NOMO-1 treated with DMSO at 0.1 percent for 48 hours (cell line): ENCODE measurements at regions not wholly inside any gene's neighbourhood (a gene's known extent, or its start where the extent isn't known, plus 50 kb on each side); places are given as distances from the start of the nearest gene placed in this dataset.
"Not testable (repeated sequence)": the region's sequence is repeated elsewhere in the genome, so short reads cannot be mapped to it uniquely, and the experiment has no call there.

Experiments used
- DNase-seq: peaks from one replicate; lab custom pipeline; 2025; ENCODE audit not compliant: unreplicated experiment; lab: John Stamatoyannopoulos, UW

DNA sequence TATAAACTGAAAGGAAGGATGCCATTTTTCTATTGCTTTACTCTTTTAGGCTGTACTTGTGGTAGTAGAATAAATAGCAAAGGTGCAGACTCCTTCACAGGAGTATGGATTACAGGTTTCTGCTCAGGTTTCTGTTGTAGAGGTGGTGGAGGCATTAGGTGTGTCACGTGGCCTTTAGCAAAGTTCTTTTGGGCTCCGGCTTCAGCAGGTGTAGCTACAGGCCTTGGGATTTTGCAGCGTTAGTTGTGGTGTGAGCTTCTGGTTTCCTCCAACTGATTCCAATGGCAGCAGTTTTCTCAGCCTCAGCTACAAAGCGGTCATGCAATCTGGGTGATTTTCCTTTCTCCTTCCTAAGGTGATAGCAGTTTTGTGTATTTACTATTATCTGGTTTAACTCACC is 255.8 kb upstream of the GK2 start:
- no peak for DNase-seq

DNA sequence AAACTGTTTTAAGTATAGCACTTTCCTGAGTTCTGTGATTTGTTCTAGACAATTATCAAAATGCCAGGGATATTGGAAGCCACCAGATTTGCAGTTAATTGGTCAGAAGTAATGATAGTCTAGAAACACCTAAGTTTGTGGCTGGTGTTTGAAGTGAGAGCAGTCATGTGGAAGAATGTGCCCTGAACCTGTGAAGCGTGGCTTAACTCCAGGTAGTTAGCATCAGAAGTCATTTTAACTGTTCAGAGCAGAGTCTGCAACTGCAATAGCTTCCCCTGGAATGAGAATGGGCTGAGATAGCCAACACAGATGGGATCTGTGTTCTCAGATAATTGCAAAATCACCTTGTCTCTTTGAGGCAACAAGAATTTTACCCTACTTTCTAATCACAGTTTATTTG is 255.1 kb upstream of the GK2 start:
- DNase-seq, result no peak

- DNase-seq, result no peak
These were observed 254.6 kb upstream of the GK2 start for GRCh38 chr4:79662651-79663050.

- DNase-seq, result no peak
These were observed 253.2 kb upstream of the GK2 start for GRCh38 chr4:79661196-79661595.

DNA sequence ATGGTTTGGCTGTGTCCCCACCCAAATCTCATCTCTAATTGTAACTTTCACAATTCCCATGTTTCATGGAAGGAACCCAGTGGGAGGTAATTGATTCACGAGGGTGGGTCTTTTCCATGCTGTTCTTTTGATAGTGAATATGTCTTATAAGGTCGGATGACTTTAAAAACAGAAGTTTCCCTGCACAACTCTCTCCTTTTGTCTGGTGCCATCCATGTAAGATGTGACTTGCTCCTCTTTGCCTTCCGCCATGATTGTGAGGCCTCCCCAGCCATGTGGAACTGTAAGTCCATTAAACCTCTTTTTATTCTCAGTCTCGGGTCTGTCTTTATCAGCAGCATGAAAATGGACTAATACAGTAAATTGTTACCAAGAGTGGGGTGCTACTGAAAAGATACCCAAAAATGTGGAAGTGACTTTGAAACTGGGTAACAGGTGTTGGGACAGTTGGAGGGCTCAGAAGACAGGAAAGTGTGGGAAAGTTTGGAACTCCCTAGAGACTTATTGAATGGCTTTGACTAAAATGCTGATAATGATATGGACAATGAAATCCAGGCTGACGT is 251.4 kb upstream of the GK2 start:
- DNase-seq, result not testable (repeated sequence)

- DNase-seq, result no peak
These were observed 249.4 kb upstream of the GK2 start for GRCh38 chr4:79657379-79657778.

GRCh38 chr4:79653871-79654270 is 245.8 kb upstream of the GK2 start:
- no peak for DNase-seq

GRCh38 chr4:79652738-79653137 is 244.7 kb upstream of the GK2 start:
- no peak for DNase-seq

GRCh38 chr4:79652232-79652631 is 244.2 kb upstream of the GK2 start:
- DNase-seq, result no peak

- no peak for DNase-seq
These were observed 243.4 kb upstream of the GK2 start for GRCh38 chr4:79651456-79651855.

- no peak for DNase-seq
These were observed 242.9 kb upstream of the GK2 start for GRCh38 chr4:79650794-79651431.

DNA sequence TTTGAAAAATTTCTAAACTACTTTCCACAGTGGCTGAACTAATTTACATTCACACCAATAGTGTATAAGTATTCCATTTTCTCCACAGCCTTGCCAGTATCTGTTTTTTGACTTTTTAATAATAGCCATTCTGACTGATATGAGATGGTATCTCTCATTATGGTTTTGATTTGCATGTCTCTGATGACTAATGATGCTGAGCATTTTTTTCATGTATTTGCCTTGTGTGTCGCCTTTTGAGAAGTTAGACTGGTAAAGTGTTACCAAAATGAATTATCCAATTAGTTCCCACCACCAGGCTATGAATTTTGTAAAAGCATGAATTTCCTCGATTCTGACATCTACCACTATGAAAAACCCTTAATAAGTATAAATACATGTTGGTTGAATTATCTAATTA is 242.2 kb upstream of the GK2 start:
- DNase-seq, result no peak

DNA sequence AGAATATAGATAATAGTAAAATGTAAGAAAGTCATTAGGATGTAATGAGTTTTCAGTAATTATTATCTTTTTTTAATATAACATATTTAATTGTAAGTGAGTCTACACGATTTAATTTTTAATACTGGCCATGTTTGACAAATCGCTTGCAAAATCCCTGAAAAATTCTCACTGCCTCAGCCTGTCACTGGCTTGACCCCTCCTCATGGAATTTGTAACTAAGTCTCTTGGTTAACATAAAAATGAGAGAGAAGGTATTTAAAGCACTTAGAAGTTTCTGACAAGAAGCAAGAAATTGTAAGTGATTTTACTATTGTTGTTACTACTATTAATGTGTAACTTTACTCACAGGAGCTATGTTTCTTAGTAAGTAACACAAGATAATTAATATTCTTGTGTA is 237.9 kb upstream of the GK2 start:
- DNase-seq, result no peak

- no peak for DNase-seq
These were observed 230.7 kb upstream of the GK2 start for GRCh38 chr4:79638735-79639134.

DNA sequence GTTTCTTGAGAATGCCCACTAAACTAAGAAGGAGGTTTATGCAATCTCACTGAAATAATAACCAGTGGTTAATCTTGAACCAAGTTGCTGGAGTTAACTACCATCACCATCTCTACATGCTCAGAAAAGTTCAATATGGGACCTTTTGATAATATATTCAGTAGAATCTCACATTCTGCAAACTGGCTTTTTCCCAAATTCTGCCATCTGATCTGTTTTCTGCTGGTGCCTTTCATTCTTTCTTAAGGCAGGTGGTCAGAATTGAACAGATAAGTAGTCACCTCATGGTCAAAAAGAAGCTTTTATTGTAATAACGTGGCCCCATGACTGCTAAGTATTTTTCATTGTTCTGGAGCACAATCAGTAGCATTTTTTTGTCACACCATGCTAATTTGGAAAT is 229.0 kb upstream of the GK2 start:
- DNase-seq, result no peak

- no peak for DNase-seq
These were observed 226.1 kb upstream of the GK2 start for GRCh38 chr4:79634111-79634510.

GRCh38 chr4:79632114-79632513 is 224.1 kb upstream of the GK2 start:
- no peak for DNase-seq

GRCh38 chr4:79626611-79627010 is 218.6 kb upstream of the GK2 start:
- no peak for DNase-seq

GRCh38 chr4:79626101-79626500 is 218.1 kb upstream of the GK2 start:
- DNase-seq, result no peak

DNA sequence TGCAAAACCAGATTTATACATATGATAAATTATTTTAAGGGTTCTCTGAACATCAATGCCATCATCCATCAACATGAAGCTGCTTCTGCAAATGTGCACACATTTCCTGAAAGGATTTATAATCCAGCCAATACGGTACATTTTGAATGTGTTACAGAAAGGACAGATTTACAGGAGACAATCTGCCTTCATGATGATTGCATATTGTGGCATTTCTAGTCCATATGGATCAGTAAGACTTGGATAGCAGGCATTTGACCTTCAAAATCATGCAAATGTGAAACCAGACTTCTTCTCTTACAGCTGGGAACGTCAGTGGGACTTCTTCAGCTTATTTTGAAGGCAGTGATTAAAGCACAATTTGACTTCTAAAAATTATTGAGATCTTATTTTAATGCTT is 217.3 kb upstream of the GK2 start:
- DNase-seq, result no peak

DNA sequence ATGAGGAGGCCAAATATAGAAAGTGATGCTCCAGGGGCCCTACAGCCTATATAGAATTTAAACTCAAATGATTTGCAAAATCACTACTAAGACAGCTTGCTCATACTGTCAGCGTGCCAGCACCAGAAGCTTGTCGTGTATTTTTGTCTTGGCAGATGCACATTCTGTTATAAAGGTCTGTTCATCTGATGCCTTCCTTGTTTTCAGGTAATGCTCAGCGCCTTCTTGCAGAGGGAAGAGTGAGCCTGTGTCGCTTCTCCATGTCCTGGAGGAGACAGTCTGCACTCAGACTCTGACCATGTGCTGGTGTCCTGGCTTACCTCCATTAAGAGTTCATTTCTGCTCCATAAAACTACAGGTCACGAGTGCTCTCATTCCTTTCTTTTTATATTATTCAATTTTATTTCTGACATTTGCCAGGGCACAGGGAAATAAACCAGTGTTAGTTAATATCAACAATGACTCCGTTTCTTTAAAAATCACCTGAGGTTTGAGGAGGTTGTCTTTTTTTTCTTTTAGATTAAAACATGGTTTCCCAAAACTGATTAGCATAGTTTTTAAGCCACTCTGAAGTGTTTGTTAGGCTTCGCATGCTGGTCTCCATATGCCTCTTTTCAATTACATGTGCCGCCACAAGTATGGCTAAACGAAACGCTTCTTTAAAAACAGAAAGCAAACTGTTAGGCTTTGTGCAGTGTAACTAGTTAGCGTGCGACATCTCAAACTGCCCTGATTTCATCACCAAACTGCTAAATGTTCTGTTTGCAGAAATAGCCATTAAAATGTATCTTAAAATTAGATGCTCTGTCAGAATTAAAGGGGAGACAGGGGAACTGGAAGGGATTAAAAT is 215.2 kb upstream of the GK2 start:
- DNase-seq, result no peak

- no peak for DNase-seq
These were observed 213.0 kb upstream of the GK2 start for GRCh38 chr4:79621061-79621460.
